ENCODE measurements at regions not wholly inside any gene's neighbourhood (a gene's known extent, or its start where the extent isn't known, plus 50 kb on each side); places are given as distances from the start of the nearest gene placed in this dataset.

- TF ChIP-seq CTCF (IDR thresholded peaks at IDR 0.05): no peak
- no peak for TF ChIP-seq NFIC (IDR thresholded peaks at IDR 0.05; ENCODE audit: borderline replicate concordance)
- TF ChIP-seq EP300 (IDR thresholded peaks at IDR 0.05; ENCODE audit: borderline replicate concordance in 1 of 2, low read depth in 1 of 2, low read length in 1 of 2): no peak
- no peak for TF ChIP-seq FOXM1 (IDR thresholded peaks at IDR 0.05; ENCODE audit: low read depth)
- no peak for TF ChIP-seq EZH2phosphoT487 (IDR thresholded peaks at IDR 0.05; ENCODE audit: borderline replicate concordance, low read depth)
- TF ChIP-seq FOSL2 (IDR thresholded peaks at IDR 0.05; ENCODE audit: borderline replicate concordance, low read depth): no peak
- no peak for TF ChIP-seq MAX (IDR thresholded peaks at IDR 0.05; ENCODE audit: low read depth)
Measured at GRCh38 chr3:74409066-74409465, 205.4 kb downstream of the CNTN3 start.
